HG03060 (cell line): ENCODE measurements at regions not wholly inside any gene's neighbourhood (a gene's known extent, or its start where the extent isn't known, plus 50 kb on each side); places are given as distances from the start of the nearest gene placed in this dataset.

Experiments used
- ATAC-seq: cut with Tn5 transposase; IDR thresholded peaks from one replicate; pipeline ENCODE4 v1.9.1; 2021; ENCODE audit warnings: low read depth, moderate number of reproducible peaks; ENCODE audit not compliant: unreplicated experiment

DNA sequence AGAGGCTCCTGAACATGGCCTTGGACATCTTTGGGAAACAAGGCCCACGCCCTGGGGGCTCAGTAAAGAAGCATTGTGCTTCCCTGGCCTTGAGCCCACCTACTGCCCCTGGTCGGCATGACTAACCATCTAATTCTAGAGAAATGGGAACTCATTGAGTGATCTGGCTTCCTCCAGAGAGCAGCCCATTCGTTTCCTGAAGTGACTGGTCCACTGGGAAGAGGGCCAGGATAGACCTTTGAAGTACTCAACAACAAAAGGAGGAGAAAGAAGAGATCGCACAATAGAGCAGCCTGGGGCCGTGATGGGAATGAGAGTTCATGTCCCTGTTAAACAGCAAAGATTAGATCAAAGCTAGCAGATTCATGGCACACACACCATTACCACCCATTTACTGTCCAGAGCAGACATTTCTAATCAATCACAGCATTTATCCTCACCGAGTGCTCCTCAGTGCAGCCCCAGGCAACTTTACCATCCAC is 514.4 kb upstream of the PROK2 start:
- ATAC-seq = no peak

DNA sequence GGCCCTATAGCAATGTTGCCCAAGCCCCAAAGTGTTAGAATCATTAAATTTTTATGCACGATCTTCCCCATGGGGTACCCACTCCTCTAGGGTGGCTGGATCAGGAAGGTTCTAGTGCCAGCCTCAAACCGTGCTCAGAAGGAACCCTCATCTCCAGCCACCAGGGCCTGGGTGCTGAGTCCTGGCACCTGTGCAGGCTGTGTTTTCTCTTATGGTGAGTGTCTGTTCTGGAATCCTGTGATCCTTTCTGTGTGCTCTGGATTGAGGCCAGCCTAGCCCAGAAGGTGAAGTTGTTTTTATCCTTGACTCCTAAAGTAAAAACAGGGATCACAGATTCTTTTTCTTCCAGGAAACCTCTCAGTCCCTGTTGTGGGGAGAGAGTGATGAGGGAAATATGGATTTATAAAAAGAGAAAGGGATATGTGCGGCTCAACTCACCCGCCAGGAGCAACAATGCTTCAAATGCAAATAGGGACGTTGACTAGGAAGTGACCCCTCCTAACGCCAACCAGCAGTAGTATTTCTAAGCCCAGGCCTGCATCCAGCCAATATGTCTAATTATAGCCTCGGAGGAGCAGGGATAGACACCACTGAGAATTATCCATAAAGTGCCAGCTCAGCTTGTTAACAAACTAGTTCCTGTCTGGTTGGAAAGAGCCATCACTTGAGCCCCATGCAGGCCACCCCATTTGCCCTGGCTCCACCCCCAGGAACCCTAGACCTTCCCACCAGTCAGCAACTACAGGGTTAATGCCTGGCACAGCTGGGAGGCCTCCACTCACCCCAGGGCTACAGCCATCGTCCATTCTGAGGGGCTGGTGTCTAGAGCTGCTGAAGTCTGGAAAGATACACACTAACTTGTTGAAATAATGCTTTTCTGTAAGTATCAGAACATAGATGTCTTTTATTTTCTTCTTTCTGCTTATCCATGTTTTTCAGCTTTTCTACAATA is 513.5 kb upstream of the PROK2 start:
- no peak for ATAC-seq

DNA sequence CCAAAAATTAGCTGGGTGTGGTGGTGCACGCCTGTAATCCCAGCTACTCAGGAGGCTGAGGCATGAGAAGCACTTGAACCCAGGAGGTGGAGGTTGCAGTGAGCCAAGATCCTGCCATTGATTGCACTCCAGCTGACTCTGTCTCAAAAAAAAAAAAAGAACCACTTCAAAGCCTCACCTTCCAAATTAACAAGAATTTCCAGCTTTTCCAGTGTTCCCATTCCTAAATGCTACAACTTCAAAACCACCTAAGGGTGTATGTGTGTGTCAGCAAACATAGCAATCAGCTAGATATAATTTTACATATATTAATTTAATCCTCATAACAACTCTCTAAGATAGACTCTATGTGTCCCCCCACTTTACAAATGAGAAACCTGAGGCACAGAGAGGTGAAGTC is 512.5 kb upstream of the PROK2 start:
- ATAC-seq = no peak

DNA sequence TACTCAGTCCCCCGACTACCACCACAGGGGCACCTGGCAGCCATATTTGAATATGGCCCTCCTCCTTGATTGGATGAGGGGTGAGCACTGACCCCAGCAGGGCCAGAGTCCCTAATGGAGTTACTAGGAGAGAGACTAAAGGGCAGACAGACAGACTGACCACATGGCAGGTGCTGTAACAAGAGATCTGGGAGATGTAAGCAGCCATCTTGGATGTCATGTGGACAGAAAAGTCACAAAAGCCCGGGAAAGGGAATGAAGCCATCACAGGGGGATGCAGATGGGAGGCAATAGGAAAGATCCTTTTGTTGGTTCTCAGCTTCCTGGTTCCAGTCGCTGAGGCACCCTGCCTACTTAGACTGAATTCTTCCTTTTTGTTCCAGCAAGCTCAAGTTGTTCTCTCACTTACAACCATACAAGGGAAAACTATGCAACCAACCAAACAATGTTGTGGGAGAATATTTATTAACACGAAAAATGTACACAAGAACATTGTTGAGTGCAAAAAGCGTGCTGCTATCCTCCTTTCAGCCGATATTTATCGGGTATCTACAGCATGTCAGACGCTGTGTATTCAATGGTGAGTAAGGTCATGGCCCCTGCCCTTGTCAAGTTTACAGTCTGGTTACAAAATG is 511.6 kb upstream of the PROK2 start:
- ATAC-seq = no peak

DNA sequence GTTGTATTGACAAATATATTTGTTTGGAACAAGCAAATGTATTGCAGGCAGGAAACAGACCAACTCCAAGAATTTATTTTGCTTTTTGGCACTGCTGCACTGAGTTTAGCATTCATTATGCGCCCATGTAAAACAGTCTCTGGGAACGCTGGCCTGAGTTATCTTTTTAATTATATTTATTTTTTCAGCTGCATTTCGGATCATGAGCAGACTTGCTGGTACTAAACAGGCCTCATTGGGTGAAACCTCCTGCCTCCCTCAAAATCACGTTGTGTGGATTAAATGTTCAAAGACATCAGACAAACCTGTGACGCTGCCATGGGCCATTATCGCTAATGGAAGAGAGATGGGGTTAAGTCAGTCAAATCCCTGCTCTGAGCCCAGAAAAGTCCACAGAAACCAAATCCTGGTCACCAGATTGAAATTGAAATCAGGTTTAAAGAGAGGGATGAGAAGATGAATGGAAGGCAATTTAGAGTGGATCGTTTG is 511.1 kb upstream of the PROK2 start:
- no peak for ATAC-seq

DNA sequence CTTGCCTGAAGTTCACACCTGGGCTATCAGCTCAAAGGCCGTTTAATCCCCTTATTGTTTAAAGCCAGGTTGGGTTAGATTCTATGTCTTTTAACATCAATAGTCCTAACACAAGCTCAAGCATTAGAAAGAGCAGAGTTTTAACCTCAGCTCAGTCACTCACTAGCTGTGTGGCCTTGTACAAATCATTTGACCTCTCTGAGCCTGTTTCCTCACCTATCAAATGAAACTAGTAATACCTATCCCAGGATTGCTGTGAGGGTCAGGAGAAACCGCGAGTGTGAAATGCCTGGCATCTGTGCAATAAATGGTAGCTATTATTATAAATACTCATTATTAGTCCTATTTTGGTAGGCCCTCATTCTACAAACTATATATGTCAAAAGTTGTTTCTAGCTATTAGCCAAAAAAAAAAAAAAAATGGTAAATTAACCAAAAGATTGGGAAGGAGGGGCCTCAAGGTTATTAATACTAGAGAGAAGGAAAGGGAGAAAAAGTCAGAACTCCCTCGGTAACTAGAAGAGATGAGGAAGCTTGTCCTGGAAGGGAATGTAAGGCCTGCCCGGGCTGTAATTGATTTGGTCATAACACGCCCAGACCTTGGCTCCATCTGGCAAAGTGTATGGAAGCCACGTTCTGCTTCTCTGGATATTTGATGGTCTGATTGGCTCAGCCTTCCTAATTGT is 510.5 kb upstream of the PROK2 start:
- no peak for ATAC-seq

DNA sequence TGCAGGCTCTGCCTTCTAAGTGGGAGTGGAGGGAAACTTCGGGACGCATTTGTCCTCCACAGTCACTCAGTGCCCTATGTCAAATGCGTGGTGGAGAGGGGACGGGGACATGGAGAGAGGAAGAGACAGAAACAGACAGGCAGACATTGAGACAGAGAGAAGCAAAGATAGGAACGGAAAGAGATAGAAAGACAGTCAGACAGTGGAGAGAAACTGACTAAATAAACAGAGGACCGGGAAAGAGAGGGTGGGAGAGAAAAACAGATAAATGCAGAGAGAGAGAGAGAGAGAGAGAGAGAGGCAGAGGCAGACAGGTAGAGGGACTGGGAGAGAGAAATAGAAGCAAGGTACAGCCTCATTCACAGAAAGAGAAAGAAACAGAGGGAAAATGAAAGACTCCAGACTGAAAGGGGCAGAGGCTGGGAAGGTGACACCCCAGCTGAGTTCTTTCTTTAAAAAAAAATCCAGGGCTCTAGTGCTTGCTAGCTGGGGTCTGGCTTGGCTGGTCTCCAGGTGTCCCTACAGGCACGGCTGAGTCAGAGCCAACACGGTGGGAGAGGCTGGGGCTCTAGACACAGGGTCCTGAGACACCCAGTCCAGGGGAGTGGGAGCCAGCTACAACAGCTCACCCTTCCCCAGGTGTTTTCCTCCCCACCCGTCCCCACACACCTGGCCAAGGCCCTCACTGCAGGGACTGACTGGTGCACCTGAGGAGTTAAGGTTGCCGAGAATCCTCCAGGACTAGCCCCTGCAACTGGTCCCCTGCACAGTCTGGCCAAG is 506.1 kb upstream of the PROK2 start:
- no peak for ATAC-seq

DNA sequence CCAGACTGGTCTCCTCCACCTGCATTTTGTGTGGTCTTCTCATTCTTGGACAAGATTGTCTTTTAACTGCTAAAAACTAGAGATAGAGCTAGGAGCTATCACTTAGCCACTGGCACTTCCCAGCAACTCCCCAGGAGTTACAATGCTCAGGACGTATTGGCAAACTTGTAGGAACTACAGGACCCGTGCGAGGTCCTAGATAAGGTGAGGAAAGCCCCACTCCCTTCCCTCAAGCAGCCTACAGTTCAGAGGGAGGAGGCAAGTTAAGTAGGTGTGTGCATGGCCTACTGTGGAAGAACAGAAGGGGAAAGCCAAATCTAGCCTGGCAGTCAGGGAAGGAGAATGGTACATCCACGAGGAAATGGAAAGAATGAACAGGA is 504.7 kb upstream of the PROK2 start:
- ATAC-seq = no peak

DNA sequence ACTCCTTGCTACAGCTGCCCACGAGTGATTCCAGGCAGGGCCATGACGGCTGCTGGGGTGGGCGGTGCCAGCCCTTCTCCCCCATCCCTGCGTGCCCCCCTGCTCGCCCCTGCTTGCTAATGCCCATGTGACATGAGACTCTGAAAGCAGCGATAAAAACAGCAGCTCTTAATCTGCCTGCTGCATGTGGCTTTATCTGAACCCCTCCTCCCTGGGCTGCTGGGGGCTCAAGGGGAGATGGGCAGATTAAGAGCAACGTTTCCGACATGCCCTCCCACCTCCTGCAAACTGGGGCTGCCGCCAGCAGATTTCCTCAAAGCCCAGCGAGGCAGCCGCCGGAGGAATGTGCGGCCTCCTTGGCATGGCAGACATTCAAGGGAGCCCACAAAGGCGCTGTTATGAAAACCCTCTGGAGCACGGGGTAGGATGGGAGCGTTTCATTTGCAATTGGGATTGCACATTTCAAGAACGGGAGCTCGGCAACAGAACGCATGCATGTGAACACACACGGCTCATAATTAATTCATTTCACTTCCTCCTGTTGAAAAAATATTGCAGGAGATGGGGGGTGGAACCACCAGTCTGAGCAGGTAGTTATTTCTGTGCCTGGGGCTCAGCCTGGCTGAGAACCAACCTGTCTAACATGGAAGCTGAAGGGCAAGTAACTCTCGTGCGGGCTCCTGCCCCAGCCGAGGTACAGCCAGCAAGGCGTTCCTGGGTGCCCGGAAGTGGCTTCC is 504.2 kb upstream of the PROK2 start:
- no peak for ATAC-seq

DNA sequence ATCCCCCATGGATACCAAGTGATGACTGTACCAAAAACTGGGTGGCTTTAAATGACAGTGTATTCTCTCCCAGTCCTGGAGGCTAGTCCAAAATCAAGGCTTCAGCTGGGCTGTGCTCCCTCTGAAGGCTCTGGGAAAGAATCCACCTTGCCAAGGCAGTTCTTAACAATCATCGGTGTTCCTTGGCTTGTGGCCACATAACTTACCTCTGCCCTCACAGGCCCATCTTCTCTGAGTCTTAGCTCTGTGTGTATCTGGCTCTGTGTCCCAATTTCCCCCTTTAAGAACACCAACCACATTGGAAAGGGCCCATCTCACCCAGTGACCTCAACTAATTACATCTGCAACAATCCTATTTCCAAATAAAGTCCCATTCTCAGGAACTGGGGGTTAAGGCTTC is 503.0 kb upstream of the PROK2 start:
- no peak for ATAC-seq

DNA sequence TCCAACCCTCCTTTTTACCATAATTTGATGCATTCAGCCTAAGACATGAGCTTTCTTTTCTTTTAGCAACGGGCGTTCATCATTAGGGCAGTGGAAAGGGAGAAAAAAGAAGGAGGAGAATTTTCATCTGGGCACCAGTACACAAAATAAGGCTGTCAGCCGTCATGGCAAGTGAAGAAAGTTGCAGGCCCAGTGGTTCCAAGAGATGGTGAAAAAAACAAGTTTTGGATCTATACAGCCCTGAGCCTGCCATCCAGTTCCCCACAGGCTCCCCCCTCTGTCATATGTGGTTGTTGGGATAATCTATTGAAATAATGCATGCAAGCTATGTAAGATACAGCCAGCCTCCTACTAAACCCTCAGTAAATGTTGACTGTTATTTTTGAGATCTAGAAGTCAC is 500.6 kb upstream of the PROK2 start:
- ATAC-seq = no peak

DNA sequence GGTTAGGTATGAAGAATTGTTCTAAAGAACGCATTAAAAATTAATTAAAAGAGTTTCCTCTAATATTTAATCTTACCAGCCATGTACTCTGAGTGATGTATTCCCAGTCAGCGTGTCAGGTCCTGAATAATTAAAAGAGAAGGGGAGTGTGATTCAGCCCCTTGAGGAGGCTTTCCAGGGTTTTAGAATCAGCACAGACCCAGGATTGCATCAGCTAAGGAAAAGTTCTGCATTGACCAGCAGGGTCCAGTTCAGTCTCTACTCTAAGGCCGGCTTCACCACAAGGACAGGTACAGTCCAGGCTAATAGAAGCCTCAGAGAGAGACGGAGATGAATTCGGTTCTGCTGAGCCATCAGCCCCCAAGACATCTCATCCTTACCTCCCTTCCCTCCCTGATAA is 499.5 kb upstream of the PROK2 start:
- no peak for ATAC-seq

DNA sequence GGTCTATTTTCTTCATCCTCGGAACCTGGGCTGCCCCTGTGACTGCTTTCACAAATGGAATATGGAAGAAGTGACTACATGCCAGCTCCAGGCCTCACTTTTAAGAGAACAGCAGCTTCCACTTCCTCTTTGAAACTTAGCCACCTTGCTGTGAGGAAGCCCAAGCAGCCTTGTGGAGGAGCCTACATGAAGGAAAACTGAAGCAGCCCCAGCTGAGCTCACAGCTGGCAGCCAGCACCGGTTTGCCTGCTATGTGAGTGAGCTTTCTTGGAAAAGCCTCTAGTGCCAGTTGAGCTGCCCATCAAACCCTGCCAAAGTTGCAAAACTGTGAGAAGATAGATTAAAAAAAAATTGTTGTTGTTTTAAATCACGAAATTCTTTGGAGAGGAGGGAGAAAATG is 498.0 kb upstream of the PROK2 start:
- no peak for ATAC-seq

DNA sequence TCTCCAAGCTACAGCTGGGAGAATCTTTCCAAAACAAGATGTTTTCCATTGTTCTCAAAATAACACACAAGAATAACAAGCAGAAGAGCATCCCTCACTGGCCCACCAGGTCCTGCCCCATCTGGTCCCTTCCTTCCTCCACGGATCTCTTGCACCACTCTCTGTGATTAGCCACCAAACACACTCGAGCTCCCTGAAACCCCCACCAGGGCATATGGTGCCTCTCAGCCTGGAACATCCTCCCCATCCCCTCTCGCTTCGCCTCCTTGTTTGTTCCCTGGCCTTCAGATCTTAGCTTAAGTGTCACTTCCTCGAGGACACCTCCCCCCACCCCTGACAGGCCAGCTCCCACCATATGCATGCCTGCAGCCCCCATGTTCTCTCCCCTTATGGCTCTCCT is 496.6 kb upstream of the PROK2 start:
- no peak for ATAC-seq

DNA sequence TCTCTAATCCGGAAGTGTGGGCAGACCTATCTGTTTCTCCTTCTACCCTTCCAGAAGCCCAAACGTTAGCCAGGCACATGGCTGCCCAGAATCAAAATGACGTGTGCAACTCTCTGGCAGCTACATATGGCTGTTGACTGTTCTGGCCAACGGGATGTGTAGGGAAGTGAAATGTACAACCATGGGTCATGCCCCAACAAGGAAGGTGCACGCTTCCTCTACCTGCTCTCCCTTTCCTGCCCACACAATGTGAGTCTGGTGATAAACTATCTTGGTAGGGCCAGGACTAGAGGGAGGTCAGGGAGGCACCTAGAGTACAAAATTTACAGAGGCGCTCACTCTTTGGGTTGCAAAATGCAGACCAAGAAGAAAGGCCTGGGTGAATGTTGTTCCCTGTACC is 495.9 kb upstream of the PROK2 start:
- ATAC-seq = no peak

DNA sequence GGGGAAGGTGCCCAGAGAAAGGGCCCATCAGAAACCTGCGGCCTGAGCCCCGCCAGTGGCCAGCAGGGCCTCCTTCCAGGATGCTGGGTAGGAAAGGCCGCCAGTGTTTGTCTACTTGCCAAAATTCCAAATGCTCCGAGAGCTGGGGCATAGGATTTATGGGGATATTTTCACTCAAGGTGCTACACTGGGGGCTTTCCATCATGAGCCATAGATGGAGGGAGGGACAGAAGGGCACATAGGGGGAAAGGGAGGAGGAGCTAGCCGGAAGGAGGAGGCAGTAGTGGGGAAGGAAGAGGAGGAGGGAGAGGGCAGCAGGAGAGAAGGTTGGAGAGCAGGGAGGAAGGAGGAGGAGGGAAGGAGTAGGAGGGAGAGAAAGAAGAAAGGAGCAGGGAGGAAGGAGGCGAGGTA is 494.7 kb upstream of the PROK2 start:
- no peak for ATAC-seq

DNA sequence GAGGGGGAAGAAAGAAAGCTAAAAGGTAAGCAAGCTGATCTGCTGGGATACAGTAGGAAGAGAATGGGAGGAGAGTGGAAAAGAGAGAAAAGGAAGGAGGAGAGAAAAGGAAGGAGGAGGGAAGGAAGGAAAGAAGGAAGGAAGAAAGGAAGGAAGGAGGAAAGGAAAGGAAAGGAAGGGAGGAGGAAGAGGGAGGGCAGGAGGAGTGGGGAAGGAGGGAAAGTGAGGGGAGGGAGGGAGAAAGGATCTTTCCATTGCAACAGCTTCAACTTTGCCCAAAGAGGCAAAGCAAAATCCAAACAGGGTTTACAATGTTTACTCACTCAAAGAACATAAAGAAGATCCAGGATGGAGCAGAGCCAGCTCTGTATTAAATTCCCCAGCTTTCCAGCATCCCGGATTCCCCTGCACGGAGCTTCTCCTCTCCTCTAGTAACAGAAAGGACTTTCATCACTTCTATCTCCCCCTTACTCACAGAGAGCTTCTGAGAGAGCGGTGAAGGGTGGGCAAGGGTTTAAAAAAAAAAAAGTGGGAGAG is 494.2 kb upstream of the PROK2 start:
- ATAC-seq = no peak

DNA sequence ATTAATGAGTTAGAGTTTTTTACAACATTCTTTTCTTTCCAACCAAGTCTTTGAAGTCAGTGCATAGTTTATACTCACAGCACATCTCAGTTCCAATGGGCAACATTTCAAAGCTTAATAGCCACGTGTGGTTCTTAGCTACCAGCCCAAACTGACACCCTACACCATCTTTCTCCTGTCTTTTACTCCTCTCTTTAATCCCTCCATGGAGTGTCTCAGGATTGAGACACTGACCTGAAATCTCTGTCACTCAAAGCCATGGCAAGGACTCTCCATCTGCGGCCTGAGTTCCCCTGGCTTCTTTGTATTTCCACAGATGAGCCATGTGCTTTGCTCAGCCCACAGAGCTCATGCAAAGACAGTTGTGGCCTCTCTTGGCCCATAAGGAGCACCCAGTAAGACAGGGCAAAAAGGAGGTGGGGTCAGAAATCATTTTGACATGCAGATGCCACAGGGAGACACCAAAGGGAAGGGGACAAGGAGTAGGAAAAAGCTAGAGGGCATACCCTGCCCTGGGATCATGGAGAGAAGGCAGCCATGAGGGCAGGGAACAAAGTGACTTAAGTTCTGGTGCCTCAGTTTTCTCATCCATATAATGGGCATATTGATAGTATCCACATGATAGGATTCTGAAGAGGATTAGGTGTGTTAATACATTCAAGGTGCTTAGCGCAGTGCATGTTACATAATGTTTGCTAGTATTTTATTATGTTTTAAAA is 493.6 kb upstream of the PROK2 start:
- no peak for ATAC-seq

DNA sequence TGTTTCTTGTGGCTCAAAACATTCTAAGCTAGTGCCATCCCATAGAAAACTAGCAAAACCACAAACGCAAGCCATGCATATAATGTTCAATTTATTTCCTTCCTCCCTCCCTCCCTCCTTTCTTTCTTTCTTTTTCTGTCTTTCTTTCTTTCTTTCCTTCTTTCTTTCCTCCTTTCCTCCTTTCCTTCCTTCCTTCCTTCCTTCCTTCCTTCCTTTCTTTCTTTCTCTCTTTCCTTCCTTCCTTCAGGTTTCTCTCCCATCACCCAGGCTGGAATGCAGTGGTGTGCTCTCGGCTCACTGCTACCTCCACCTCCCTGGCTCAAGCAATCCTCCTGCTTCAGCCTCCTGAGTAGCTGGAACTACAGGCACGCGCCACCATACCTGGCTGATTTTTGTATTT is 492.8 kb upstream of the PROK2 start:
- ATAC-seq = no peak
